Spleen (tissue), 7 donors: ENCODE measurements at regions not wholly inside any gene's neighbourhood (a gene's known extent, or its start where the extent isn't known, plus 50 kb on each side); places are given as distances from the start of the nearest gene placed in this dataset.

Experiments used
- CTCF ChIP-seq, 11 experiments: fragments of 200-600 bp in 7 of 11; fragments of 450-650 bp in 4 of 11; sonication (generic) in 4 of 11; IDR thresholded peaks in 8 of 11; conservative IDR thresholded peaks in 3 of 11; 1 replicate in 7 of 11; 2 replicates in 4 of 11; pipeline versions ENCODE4 v1.4.0 to v1.8.0; 2016 to 2021; ENCODE audit warnings: antibody characterized with exemption in 11 of 11, inconsistent platforms in 4 of 11, mild to moderate bottlenecking in 1 of 11
- POLR2A ChIP-seq, 3 donors: fragments of 450-650 bp; IDR thresholded peaks; one replicate each; pipeline ENCODE4 v1.5.1; 2017; ENCODE audit warnings: antibody characterized with exemption in 3 of 3, mild to moderate bottlenecking in 1 of 3
- donor health status: DM: no; HTN: no; CAD: no; lungs with moderate emphysema.
- donor health status: DM: no; HTN: no; CAD: no.
- donor health status: DM: no; HTN: no; CAD: no.

GRCh38 chr13:106961651-106962050 is 393.7 kb upstream of the ARGLU1 start:
- TF ChIP-seq CTCF (IDR thresholded peaks at IDR 0.05 in 8 of 11, conservative IDR thresholded peaks at IDR 0.05 in 3 of 11) (no peak), POLR2A (IDR thresholded peaks at IDR 0.05) (no peak)
